Stimulated activated CD4-positive, alpha-beta T cell treated with anti-CD3 and anti-CD28 coated beads, Interleukin-2, amount 100 ng/mL, for 48 hours (primary cell): ENCODE measurements at regions not wholly inside any gene's neighbourhood (a gene's known extent, or its start where the extent isn't known, plus 50 kb on each side); places are given as distances from the start of the nearest gene placed in this dataset.

ENCODE experiments used
- DNase-seq, 2 donors: peaks; one replicate each; pipeline ENCODE4 v3.0.0-alpha.2; 2020

DNA sequence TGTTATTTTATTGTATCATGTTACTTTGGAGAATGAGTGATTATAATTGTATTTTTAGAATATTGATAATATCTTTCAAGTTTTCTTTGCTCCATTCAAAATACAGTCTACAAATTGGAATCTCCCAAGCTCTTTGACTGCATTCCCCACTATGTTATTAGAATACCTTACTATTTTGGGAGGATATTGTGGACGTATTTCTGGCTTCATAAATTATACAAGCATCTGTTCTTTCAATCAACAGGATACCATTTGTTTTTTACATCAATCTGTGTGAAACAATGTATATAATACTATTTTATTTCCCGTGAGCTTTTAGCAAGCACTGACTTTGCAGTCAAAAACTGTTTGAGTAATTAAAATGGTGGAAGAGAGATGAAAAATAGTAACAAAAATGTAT is 226.5 kb downstream of the PTPRC start:
- no peak for DNase-seq

DNA sequence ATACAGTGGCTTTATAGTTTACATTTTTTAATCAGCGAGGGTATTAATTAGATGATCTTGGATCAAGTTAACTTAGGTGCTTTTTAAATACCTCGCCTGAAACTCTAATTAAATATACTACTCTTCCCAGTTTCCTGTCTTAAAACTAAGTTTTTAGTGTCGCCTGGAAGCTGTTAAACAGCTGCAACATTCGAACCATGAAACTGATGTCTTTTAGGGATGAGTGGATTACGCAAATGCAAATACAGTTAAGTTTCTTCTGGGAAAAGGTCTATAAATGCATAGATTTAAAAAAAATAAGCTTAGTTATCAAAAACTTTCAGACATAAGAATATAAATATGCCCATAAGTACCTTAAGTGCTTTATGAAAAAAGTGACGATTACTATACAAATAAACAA is 228.3 kb downstream of the PTPRC start:
- DNase-seq = no peak

DNA sequence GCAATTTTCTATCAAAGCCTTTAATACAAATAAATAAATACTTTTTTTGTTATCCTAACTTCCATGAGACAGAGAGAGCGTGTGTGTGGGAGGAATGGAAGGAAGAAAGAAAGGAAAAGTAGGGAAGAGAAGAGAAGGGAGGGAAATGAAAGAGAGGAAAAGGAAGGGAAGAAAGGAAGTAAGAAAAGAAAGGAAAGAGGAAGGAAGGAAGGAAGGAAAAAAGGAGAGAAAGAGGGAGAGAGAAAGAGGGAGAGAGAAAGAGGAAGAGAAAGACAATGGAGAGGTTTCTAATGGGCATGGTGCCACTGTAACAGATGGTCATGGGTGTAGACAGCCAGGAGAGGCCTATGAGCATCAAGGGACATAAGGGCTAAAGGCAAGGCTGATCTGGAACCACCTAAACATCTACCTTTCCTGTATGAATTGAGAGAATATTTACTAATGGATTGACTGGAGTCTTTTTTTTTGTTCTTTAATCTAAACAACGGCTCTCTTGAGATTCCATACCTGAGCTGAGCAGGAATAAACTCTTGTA is 234.9 kb downstream of the PTPRC start:
- DNase-seq = no peak

DNA sequence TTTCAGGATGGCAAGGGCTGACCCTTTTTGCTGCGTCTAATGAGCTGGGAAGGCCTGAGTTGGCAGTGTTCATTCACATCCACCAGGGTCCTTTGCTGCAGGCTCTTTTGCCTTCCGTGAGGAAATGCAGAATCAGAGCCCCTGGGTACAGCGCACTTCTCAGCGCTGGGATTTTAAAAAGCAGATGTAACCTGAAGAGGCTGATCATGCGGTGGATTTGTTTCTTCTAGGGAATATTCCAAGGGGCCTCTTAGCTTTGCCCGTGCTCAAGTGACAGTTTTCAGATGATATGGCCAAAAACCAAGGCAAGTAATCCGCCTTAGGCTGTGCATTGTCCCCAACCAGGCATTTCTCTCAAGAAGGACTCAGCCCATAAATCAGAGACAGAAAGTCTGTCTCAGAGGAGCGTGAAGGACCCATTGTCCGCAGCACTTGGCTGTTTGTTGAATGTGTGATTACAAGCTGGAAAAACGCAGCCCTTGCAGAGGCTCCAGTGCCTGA is 237.6 kb downstream of the PTPRC start:
- DNase-seq = no peak

DNA sequence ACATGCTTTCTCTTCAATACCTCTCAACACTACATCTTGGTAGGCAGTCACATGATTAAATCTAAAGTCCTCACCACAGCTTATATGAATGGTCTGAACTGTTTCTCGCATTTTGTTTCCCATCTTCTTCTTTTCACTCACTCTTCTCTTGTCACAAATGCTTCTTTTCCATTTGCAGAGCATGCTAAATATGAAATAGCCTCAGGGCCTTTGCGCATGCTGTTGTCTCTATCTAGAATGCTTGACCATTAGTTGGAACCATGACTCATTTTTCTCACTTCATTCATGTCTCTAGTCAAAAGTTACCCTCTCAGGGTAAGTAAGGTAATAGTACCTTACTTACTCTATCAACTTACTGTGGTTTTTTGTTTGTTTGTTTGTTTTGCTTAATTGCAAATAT is 239.7 kb downstream of the PTPRC start:
- DNase-seq = no peak

DNA sequence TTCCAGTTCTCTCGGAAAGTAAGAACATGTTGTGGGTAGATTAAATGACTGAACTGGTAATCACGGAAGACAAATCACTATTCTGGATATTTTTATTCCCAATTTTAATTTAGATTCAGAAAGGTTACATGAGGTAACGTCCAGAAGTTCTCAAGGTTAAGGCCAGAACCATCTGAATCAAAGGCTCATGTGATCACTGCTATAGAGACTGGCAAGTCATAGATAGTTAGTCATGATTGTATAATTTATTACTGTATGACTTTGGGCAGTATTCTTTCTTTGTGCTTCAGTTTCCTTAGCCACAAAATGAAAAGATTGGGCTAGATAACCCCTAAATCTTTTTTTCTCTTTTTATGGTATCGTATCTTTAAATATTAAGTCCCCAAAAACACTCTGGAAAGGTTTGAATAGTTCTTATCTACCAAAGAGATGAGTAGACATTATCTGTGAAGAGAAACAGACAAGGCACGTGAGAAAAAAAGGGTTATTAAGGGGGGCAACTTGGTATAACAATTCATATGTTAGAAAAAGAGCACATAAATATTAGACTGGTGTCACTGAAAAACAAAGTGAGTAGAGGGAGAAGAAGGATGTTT is 241.0 kb downstream of the PTPRC start:
- no peak for DNase-seq

DNA sequence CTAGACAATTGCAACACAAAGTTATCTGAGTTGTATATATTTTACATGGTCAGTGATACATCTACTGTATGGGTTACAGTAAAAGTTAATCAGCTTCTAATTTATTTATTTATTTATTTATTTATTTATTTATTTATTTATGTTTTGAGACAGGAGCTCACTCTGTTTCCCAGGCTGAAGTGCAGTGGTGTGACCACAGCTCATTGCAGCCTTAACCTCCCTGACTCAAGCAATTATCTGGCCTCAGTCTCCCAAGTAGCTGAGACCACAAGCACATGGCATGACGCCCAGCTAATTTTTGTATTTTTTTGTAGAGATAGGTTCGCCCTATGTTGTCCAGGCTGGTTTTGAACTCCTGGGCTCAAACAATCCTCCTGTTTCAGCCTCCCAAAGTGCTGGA is 241.6 kb downstream of the PTPRC start:
- DNase-seq = no peak

DNA sequence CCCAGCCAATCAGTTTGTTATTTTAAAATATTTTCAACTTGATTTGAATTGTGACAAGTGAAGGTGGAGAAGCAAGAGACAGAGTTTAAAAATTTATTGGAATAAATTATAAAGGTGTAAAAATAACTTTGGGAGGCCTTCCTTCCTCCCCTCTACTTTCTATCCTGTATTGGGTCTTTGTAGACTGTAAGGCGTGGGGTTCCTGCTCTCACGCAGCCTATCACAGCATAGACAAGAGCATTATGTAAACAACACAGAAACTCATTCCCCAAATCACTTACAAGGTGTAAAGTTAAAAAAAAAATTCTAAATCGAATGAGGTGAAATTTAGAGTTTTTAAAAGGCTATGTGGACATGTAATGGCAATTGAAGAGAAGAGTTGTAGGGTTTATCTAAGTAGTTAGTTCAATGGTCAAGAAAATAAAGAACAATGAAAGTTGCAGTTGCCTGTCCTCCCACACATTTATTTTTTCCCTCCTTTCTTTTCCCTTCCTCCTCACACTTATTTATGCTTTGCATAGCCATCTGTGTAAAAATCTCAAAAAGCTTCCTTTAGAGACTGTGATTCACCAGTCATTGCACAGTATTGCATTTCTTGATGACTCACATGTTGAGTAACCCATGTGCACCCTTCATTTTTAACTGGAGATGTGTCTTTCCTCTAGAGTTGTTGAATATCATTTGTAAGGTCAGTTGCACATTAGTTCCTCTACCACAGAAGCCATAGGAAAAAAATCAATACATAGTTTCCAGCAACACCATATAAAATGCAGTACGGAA is 242.2 kb downstream of the PTPRC start:
- no peak for DNase-seq

DNA sequence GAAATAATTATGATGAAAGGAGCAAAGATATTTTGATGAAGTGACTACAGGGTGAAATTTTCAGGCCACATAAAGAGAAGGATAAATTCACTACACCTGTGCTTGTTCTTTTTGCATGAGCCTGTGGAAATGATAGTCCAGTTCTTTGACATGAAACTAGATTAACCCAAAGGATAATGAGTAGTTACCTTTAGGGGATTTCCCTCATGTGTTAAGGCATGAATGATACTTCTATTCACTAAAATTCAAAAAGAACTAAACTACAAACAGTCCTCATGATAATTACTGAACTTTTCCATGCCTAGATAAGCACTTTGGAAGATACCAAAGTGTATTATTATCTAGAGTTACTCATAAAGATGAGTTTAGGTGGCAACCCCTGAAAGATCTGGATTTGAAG is 244.3 kb downstream of the PTPRC start:
- no peak for DNase-seq

DNA sequence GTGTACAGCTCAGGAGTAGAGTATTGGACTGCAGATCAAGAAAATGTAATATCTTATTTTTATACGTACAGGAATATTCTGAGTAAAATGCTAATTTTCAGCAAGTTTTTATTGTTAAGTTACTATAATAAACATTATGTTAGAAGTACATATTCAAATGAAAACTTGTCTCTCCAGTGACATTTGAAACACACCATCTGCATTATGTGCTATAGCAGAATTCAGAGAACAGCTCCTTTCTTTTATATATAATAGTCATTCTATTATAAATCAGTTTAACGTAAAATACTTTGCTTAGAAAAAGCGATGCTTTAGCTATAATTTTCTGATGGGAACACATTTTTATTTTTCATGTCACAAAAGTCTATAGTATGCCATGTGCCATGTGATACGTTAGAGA is 249.0 kb downstream of the PTPRC start:
- no peak for DNase-seq

DNA sequence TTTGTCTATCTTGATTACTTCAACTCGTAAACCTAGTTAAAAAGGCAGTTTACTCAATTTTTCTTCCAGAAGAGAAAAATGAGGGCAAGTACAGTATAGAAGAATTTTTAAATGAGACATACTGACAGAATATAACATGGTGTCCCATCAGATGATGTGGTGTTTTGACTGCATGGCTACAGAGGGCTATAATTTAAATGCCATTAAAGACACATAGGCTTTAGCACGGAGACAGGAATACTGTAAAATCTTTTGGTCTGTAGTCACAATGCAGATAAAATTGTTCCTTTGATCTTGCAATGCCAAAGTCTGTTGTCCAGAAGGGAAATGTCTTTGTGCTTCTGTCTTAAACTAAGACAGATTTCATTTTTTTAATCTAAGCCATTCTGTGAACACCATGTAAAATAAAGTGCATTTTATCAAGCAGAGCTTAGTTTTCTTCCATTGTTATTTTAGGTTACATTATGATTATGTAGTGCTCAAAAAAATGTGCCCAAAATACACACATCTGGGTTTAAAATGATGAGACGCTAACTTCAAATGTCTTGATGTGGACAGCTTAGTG is 249.6 kb downstream of the PTPRC start:
- no peak for DNase-seq

DNA sequence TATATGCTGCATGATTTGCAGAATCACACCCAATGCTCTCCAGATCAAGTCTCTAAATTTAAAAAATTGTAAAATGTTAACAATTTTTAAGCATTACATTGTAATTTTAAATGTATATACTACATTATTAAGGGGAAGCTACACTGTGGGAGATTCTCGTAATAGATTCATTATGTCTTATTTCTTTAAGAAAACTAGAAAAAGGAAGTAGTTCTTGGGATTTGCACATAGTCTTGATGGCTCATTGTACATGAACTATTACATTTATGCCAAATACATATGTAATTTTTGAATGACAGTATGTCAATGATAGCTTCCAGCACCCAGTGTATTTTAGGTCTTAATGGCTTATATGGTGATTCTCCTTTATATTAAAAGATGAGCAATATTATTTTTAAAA is 250.3 kb downstream of the PTPRC start:
- no peak for DNase-seq

DNA sequence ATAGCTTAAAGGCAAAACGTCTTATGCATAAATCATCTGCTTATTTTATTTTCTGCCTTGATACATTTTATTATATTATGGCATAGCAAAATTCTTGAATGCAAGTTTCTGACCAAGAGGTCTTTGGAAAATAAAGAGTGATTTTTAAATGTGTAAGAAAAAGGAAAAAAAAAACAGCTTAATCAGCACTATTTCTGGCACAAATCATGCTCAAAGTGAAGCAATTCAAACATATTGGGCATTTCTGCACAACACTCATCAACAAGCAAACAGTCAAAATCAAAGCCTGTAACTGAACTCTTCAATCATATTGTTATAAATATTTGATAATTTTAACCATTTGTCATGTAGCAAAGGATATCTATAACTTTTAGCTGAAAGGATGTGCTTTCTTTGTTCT is 250.9 kb downstream of the PTPRC start:
- no peak for DNase-seq

DNA sequence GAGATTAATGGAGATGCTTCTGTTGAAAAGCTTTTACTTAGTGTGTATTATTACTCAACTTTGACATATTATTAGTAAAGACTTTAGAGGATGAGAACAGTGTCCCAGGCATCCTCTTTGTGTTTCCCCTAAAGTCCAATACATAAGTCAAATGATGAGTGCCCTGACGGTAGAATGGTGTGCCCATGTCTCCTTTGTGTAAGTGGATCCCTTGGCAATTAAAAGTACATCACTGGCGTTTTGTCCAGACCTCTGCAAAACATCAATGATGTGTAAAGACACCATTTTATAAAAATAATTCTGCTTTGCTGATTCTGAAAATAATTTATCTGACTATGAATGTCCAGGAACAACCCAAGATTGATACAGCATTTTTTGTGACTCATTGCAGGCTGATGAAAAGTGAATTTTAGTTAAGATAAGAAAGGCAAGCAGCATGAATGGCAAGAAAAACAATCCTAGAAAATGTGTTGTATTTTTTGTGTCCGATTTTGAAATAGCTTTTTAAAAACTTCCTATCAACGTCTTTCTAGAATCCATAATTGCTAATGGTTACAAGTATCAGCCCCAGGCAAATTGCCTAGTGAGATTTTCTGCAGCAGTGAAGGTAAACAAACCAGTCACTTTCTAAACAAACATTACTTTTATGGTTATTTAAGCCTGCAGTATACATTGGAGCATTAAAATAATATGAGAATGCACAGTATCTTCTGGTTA is 251.5 kb downstream of the PTPRC start:
- no peak for DNase-seq

DNA sequence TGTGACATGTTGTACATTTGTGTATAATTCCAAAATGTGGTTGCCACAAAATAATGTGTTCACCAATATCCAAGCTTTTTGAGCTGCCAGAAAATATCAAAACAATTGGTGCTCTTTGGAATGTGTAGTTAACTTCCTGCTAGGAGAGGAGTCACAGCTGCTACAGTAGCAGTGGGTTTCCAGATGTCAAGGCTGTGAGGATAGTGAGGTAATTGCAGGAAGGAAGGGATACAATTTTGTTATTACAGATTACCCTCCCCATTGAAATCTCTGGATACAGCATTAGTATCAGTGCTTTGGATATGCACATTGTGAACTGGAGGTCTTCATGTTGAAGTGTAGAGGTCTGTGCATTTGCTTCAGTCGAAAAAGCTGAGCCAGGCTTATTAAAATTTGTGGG is 253.2 kb downstream of the PTPRC start:
- no peak for DNase-seq

DNA sequence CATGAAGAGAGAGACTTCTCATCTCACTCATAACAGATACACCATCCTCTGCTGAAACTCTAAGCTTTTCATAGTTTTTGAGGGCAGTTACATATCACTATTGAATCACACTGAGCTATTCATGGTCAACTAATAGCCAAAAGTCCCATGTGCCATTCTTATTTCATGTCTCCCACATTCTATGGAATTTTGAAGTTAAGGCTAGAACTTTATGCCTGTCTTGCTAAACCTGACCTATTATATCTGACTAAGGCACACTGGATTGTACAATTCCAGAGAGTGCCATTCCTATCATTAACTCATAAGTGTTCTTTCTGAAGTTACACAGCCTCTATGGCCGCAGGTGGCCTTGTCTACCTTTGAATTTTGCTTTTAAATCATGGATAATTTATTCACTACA is 254.3 kb downstream of the PTPRC start:
- DNase-seq = no peak

DNA sequence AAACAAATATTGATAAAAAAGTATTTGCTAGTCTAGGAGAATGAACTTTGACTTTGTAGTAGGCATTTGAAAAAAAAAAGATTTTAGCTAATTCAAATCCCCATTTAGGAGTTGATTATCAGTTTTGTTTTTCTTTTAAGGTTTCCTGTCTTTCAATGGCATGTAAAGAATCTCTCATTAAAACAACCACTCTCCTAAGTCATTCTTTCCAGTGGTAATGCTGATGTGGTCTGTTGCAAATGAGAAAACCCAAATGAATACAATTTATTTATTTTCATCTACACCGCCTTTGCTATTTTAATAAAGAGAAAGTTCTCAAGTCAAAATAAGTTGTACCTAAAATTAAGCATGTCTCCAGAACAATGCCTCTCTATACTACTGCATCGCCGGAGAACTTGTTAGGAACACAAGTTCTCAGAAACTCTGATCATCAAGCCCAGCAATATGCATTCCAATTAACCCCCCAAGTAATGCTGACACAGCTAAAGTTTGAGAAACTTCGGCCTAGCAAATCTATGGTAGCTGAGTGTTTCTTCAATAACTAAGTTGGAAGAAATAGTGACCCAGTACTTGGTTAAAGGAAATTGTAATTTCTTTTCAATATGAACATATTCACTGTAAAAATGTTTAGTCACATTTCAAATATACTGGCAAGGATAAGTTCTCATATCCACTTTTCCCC is 255.1 kb downstream of the PTPRC start:
- DNase-seq = no peak

DNA sequence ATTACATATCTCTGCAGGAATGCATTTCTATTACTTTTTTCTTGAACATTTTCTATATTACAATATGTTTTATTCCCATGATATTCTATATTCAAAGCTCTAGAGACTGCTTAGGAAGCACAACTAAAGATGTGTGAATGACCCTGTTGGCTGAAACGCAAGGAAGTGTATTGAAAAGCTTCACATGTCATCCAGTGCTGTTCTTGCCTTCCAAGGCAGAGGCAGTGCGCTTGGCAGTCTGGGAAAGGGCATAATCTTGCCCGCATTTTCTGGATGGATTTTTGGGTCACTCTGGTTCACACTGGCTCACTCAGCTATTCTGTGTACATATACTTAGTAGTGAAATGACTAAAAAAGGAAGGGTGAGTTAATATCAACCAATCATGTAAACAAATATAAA is 262.4 kb downstream of the PTPRC start:
- DNase-seq = no peak

DNA sequence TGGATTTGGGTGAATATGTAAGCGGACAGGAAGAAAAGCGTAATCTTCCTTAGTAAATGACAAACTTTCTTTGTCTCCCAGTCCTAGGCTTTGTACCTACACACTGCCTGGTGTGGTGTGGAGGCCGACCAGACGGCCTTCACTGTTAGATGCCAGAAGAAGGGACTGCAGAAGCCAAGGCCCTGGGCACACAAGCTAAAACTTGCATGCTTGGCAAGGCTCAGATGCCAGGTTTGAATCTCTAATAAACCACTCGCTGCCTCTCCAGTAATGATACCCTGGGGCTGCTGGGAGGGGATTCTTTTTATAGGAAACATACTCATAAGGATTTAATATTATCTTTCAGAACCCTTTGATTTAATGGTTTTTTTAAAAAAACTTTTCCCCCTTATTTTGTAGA is 263.8 kb downstream of the PTPRC start:
- DNase-seq = no peak

DNA sequence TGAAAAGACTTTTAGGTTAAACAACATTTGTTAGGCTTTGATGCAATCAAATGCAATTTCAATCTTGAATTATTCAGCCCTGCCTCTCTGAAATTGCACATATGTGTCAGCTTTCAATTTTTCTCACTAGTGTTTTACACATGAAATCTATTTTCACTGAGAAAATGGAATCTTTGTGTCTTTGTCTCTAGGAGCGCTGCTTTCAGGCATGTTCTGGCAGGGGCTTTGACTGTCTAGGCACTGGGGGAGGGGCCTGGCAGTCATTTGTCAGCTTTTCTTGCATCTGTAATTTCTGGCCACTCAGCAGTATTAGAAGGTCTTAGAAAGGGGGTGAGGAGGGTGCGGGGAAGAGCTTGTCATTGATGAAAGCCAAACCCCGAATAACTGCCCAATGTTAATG is 264.4 kb downstream of the PTPRC start:
- no peak for DNase-seq

DNA sequence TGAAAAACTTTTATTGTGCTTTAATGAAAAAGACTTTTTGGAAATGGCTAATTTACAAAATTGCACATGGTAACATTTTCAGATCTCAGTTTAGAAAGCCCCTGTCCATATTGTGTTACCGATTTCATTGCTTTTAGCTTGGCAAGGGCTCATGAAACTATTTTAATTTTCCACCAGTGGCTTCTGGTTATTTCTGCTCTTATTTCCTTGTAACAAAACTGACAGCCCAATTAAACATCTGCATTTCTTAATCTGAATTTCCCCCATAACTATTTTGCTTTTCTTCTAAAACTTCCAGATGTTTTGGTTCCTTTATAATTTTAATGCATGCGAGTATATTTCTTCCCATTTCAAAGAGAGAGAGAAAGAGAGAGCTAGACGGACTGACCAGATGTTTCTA is 264.8 kb downstream of the PTPRC start:
- DNase-seq = no peak

DNA sequence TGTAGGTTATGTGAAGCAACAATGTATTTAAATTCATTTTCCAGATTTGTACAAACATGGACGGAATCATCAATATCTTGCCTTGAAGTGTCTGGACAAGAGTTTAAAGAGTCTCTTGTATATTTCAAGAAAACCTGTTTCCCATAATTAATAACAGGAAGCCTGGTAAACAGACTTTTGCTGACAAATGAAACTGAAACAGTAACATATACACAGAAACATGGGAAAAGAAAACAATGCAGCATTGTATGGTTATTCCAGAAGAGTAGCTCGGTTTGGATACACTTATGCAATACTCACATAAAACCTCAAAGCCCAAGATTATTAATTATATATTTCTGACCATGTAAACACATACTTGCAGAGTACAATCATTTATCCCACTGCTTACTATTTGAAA is 265.5 kb downstream of the PTPRC start:
- DNase-seq = no peak
